ENCODE measurements at regions not wholly inside any gene's neighbourhood (a gene's known extent, or its start where the extent isn't known, plus 50 kb on each side); places are given as distances from the start of the nearest gene placed in this dataset.

DNA sequence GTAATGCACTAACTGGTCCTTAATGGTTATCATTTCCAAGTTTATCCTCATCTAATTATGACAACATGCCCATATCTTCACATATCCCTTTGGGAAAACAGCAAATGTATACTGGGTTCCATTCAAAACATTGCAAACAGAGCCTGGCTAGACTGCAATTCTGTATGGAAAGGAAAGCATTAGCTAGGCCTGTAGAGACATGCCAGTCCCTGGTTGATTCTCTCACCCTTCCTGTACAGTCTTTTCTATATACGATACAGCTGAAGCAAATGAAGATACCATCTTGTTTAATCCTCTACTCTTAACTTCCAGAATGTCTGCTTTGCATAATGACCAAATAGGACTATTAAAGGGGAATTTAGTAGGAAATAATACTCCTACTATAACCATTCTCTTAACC lies 294.4 kb upstream of the MC4R start:
- DNase-seq: no peak

DNA sequence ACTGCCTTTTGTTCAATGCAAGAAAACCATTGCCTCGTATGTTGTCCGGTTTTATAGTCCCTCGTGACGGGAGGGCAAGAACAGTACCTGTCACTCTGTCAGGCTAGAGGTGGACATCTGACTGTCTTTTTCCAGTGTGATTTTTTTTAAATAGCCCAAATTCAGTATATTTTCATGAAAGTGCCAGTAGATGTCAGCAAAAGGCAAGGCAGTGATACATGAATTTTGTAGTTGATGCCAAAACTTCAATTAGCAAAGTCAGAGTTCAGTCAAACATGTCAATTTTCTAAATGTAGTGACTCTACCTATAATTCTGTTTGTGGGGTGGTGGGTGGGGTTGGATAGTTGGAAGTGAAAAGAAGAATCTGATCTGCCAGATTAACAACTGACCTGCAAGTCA lies 296.0 kb upstream of the MC4R start:
- DNase-seq: no peak

DNA sequence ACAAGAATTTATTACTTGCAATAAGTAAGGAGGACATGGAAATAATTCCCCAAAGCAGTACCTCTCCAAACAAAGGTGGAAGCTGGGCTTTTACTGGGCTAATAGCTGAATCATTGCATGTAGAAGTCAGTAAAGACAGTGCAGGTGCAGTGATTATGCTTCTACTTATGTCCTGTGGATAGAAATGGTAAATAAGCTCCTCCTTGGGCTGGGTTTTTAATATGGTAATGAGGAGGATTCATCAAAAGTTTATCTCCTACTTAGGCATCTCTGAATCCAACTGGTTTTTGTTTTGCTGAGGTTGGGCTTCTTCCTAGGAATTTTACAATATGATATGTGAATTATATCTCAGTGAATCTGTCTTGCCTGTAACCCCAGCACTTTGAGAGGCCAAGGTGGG lies 297.4 kb upstream of the MC4R start:
- no peak for DNase-seq

DNA sequence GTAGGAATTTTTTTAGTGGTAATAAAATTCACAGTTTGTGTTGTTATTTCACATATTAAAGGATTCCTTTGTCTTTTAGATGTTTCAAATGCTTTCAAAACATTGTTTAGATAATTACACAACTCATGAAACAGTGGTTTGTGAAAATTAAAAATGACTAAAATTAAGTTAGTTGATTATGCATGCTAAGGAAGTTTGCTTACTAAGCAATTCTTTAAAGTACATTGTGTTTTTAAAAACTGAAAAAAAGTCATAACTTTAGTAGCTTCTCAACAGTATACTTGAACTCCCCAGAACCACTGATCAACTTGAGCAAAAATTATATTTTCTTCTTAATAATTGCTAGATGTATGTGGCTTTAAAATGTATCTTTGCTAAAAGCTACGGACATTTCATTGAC lies 298.4 kb upstream of the MC4R start:
- no peak for DNase-seq

DNA sequence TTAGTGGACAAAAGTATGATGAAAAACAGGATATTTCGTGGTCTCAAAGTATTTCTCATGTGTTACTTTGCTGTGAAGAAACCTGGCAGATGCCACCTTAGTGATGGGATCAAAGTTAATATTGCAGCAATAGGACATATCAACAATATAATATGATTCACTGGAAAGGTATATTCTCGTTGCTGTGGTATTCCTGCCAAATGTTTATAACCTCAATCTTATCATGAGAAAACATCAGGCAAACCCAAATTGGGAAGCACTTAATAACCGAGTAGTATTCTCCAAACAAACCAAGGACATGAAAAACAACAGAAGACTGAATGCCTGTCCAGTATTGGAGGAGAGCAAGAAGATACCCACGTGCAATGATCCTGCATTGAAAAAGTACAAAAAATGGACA lies 302.6 kb upstream of the MC4R start:
- no peak for DNase-seq

DNA sequence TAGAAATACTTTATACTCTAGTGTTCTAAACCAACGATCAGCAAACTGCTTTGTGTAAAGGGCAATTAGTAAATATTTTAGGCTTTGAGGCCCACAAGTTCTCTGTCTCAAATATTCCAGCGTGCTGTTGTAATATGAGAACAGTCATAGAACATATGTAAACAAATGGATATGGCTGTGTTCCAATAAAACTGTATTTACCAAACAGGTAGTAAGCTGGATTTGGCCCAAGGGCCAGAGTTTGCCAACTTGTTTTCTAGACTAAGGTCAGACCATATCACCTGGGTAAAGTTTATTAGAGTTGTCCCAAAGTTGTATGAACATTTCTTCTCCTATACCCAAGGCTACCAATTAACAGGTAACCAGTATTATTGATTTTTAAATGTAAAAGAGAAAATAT lies 303.2 kb upstream of the MC4R start:
- no peak for DNase-seq

DNA sequence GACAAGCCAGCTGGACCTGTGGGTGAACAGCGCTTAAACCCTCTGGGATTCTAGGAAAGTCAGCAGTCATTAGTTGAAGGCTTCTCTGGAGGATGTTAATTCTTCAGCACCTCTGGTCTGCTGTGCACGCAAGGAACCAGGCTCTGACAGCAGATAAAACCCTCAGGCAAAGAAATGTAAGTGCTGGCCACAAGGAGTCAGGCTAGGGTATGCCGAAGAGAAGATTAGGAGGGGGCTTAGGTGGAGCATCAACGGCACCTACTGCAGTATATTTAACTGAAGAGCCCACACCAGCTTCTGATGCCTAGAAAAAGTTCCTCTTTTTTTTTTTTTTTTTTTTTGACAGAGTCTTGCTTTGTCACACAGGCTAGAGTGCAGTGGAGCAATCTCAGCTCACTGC lies 304.2 kb upstream of the MC4R start:
- no peak for DNase-seq

DNA sequence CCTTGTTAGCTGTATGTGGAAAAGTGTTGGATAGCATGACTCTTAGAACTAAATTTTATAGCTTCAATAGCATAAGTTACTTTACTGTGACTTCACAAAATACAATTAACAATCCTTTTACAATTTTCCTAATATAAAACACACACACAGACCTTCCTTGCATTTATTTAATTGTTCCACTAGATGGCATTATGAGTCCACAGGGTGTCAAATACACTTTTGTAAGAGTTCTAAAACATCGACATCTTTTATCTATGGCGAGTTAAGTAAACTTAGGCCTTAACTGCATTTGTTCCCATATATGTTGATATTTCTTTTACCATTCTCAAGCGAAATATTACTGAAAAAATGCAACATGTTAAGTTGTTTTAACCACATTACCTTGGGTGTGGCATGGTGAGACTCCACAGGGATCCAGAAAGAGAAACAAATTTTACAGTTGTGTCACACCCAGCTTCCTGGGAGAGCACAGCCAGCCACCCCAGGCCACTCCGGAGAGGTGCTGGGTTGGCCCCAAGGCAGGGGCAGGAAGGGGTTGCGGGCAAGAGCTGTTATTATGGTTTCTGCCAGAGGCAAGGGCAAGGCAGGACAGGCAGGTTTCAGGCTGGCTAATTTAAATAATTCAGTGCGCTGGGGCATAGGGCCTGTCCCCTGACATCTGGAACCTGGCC lies 312.4 kb upstream of the MC4R start:
- no peak for DNase-seq

DNA sequence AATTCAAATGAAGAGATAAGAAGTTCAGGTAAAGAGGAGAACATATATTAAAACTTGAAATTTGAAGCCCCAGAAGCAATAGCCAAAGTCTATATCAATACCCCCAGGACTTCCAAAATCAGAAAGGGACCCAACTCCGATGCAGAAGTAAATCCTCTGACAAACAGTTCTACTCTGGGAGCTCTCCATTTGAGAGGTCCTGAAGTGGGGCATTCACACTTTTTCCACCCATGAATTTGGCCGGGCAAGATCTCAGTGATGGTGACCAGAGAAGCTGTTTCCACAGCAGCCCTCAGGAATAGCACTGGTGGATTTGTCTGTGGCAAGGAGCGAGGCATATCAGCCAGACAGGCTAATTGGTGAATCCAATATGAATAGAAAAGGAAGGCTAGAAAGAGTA lies 313.6 kb upstream of the MC4R start:
- DNase-seq: no peak

DNA sequence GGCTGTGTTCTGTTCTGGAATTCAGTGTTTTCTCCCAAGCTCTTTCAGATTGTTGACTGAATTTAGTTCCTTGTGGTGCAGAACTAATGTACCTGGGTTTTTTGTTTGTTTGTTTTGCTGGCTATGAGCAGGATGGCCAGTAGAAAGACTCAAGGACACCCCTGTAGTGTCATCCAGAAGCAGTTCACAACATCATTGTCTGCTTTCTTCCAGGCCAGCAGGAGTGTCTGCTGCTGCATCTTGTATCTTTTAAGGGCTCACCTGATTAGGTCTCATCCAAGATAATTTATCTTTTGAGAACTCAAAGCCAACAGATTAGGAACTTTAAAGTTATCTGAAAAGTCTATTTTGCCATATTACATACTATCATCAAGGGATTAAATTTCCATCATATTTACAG lies 318.5 kb upstream of the MC4R start:
- no peak for DNase-seq

DNA sequence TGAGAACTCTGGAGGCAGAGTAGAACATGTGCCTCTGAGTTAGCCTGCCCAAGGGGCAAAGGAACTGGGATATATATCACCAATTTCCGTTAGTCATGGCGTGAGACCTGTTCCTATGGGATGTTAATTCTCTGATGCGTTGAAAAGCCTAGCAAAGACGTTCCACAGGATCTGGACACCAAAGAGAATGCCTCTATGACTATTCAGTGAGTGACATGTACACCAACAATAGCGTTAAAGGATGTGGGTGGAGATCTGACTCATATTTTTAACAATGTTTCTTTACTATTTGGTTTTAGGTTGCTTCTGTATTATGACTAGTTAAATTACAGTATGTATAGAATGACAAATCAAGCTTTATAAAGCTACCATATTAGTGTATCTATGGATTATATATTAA lies 320.9 kb upstream of the MC4R start:
- no peak for DNase-seq

DNA sequence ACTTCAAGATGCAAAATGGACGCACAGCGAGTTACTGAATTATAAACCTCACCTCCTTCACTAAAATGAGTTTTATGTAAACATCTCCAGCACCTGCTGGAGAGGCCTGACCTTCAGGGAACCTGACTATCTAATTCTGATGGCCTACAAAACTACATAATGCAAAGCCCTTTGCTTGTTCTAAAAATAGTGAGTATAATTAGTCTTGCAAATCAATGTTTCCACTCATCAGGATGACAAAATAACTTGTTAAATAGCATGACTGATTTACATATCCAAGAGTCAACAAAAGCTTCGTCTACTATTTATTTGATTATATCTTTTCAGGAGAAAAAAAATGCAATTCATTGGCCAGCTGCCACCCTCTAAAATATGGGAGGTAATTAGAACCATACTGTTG lies 326.3 kb upstream of the MC4R start:
- DNase-seq: no peak

DNA sequence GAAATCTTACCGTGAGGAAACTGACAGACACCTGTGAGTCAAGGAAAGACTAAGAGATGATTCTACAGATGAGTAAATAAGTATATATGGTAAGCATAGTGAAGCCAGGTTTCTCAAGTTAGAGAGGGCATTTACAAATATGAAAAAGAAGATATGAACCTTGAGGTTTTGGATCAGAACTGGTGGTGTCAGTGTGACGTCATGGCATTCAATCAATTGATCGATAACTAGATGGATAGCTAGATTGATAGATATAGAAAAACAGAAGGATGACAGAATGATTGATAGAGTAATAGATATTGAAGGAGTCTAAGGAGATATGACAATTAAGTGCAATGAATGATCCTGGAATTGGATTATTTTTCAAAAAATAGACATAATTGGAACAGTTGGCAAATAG lies 350.2 kb upstream of the MC4R start:
- DNase-seq: no peak

DNA sequence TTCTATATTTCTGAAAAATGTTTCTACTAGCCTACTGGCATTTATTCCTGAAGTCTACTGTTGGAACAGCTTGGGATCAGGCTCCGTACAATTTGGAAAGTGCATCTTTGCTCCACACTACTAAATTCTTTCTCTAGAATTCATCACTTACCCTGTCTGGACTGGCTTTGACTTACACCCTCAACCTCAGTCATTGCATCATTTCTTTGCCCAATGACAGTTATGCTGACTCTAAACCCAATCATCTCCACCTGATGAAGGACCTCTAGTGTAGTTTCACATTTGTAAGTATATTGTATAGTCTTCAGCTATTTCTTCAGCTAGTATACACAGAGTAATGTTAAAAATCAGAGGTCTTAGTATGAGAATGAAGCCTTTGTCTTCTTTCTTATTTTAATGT lies 359.6 kb upstream of the MC4R start:
- no peak for DNase-seq

DNA sequence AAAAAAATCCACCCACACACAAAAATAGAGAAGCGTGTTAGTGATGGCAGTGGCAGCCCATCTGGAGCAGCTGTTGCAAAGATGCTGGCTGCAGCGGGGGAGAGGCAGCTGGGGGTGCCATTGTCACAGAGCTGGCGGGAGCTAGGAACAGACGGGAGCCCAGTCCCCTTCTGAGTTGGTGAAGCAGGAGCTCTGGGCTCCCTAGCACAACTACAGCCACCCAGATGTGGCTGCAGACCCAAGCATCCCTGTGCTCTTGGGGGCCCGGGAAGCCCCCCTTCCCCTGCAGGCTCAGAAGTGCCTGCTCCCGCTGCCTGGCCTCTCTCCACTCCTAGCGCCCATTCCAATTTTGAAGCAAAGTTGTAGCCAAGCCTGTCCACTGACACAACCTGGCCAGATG lies 366.6 kb upstream of the MC4R start:
- no peak for DNase-seq

DNA sequence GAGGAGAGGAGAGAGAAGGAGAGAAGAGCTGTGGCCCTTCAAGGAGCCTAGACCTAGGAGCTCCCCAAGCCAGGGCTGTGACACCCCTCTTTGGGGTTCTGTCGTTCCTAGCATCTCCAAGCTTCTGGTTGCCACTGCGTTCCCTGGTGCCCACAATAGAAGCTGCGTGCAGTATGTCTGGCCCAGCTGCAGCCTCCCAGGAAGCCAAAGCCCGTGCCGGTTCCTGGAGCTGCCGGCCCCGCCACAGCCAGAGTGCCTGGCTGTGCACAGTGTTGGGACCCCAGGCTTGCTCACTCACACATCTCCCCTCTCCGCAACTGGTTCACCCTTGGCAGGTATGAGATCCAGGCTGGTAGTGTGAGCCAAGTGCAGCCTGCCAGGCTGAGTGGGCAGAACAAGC lies 367.7 kb upstream of the MC4R start:
- no peak for DNase-seq

DNA sequence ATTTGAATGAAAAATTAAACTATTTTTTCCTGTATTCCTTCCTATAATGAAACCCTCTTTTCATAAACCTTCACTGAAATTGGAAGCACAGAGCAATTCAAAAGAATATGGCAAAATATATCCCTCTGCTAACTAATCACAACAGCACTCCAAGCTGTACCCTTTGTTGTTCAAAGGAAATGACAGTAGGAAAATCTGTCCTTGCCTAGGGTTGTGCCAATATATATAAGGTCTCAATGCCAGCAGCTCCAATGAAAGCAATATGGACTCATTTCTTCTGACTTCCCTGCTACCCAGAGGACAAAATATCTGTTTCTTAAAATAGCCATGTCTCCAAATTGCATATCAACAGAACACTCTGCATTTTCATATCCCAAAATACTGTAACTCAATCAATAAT lies 373.9 kb upstream of the MC4R start:
- DNase-seq: no peak

DNA sequence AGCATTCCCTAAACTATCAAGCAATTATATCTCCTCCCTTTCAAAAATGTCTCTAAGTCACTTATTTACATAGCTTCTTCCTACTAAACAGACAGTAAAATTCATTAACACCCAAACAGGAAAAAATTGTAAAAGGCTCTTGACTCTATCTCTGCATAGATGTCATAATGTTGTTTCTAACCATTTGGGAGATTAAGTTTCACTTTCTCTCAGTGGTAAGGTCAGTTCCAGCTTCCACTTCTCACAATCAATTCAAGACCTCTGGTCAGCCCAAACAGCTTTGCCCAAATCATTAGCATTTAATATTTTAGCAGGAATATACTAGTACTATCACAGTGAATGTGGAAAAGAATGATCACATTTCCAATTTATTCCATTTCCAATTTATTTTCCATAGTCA lies 374.3 kb upstream of the MC4R start:
- no peak for DNase-seq

DNA sequence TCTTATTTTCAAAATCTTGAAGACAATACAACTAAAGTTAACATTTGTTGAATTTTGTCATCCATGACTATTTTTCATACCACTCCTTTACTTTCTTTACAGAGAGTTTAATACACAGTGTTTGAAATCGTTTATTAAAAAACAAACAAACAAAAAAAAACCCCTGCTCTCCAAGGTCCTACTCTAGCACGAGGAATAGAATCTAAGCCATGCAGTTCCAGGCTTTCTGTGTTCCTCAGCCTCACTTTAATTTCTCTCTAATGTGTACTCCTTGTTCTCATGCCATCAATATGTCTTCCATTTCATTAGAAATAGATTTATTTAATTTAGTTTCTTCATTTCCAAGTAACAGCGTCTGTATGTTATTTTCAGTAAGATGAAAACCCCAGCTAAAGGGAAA lies 381.2 kb upstream of the MC4R start:
- DNase-seq: no peak

DNA sequence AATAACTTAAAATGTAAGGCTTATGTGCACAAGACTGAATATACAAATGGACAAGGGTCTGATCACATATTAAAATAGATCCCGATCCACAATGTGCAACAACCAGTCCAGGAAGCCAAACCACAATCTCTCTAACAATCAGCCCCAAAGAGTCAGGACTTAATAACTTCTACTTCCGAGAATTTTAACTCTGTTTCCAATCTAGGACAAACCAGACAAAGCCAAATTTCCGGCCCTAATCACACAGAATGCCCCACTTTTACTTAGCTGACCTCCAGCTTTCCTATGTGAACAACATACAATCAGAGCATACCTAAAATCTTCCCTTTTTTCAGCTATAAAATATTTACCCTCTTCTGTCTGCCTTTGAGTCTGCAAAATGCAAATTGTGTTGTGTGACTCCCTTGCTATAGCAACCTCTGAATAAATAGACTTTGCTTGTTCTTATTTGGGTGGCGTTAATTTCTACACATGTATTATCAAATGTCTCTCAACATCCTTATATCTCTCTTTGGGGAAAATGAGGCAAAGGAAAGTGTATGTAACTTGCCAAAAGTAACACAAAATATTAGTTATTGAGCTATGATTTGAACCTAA lies 381.9 kb upstream of the MC4R start:
- DNase-seq: no peak

DNA sequence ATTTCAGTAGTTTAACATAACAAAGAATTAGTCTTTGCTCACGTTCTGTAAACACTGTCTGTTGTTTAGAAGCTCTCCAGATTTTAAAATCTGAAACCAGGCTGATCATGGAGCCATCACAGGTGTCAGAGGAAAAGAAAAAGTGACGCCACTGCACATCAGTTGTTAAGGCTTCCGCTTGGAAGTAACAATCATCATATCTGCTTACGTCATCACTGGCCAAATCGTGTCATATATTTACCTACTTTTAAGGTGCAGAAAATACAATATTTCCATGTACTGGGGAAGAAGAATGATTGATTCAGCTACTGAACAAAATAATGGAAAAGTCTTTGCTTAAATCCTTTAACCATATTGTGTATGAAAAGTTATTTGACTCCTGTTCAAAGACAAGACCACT lies 382.6 kb upstream of the MC4R start:
- DNase-seq: no peak

DNA sequence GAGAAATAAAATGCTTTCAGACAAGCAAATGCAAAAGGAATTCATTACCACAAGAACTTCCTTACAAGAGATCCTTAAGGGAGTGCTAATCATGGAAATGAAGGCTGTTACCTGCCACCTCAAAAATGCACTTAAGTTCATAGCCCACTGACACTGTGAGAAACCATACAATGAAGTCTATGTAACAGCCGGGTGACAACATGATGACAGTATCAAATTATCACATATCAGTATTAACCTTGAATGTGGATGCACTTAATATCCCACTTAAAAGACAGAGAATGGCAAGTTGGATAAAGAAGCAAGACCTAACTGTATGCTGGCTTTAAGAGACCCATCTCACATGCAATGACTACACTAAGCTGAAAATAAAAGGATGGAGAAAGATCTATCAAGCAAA lies 403.4 kb upstream of the MC4R start:
- DNase-seq: no peak

DNA sequence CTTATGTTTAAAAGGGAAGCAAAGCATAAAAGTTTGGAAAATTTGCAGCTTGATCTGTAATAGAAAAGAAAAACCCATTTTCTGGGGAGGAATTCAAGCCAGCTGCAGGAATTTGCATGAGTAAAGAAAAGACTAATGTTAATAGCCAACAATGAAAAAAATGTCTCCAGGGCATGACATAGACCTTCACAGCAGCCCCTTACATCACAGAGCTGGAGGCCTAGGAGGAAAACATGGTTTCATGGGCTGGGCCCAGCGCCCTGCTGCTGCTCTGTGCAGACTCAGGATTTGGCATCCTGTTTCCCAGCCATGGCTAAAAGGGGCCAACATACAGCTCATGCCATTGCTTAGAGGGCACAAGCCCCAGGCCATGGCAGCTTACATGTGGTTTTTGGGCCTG lies 411.6 kb upstream of the MC4R start:
- DNase-seq: no peak

DNA sequence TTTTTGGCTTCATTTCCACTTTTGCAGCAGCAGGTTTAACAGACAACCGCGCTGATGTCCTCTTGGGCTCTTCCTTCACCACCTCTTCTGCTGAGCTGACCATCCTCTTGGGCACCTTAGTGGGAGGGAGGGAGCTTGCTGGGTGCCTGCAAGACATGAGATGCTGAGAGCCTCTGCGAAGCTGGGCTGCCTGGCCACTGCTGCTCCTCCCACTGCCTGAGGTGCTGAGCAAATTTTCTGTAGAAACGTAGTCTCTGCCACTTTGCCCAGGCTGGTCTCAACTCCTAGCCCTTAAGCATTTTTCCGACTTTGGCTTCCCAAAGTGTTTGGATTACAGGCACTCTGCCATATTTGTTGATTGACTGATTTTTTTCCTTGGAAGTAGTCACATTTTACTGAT lies 422.2 kb upstream of the MC4R start:
- DNase-seq: no peak

DNA sequence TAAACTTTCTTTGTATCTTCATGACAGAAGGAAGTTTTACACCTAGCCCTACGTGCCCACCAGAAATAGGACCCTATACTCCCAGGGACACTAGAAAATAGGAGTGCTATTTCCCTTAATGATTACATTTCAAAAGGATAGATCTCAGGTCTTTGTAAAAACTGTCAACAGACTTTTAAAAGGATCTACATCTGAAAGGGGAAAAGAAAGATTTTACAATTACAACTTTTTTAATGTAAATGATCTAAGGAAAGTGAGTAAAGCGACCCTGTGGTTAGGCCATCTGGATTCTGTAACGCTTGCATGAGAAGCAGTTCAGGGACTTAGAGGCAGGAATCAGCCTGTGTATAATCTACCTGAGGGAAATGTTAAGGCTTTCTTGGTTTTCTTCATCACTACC lies 431.8 kb upstream of the MC4R start:
- DNase-seq: no peak

DNA sequence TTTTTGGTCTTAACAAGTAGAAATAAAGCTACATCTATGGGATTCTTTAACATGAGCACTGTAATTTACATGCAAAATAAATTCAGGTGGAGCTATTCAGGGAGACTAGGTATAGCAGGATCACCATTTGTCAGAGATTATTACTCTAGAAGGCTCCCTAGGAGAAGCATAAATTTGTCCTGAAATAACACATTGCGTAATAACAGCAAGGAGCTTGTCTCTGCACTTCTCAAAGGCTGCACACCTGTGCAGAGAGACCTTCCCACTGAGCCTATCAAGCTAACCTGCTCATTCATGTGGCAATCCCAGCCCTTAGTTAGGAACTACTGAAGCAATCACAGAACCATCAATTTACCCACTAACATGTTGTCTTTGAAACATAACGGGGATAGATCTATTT lies 437.4 kb upstream of the MC4R start:
- no peak for DNase-seq
